Stimulated activated CD4-positive, alpha-beta T cell treated with anti-CD3 and anti-CD28 coated beads, Interleukin-4, amount 100 ng/mL, for 24 hours (primary cell): ENCODE measurements at regions not wholly inside any gene's neighbourhood (a gene's known extent, or its start where the extent isn't known, plus 50 kb on each side); places are given as distances from the start of the nearest gene placed in this dataset.

Source experiments
- DNase-seq: peaks from one replicate; pipeline ENCODE4 v3.0.0-alpha.2; 2020

GRCh38 chr2:144211065-144211464 is 308.9 kb downstream of the ZEB2 start:
- DNase-seq = no peak

DNA sequence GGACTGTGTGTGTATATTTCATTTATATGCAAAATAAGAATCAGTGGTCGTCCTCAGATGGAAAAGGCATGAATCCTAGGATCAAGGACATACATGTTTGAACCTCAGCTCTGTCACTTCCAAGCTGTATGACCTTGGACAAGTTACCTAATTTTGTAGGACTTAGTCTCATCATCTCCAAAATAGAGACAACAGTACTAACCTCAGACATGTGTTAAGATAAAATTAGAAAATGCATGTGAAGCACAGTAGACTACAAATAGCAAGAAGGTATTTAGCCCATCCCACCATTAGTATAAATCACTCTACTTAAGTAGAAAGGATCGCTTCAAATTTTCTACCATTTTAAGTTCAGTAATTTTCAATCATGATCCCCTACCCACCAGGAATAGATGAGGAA is 309.8 kb downstream of the ZEB2 start:
- DNase-seq = no peak

DNA sequence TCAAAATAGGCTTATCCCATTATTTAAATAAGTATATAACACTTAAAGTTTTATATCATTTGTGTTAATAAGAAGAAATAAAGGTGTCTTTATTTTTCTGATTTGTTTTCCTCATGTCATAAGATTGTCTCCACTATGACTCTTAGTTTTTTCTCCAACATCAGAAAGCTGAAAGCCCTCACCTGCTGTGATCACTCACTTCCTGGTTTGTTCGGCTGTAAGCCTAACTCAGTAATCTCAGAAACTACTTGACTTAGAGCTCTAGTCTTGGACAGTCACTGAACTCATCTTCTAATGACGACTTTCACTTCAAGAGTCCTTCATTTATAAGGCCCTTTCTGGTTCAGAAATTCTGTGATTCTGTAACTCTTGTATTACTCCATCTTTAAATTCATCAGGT is 311.0 kb downstream of the ZEB2 start:
- no peak for DNase-seq

GRCh38 chr2:144206019-144206418 is 313.9 kb downstream of the ZEB2 start:
- no peak for DNase-seq

DNA sequence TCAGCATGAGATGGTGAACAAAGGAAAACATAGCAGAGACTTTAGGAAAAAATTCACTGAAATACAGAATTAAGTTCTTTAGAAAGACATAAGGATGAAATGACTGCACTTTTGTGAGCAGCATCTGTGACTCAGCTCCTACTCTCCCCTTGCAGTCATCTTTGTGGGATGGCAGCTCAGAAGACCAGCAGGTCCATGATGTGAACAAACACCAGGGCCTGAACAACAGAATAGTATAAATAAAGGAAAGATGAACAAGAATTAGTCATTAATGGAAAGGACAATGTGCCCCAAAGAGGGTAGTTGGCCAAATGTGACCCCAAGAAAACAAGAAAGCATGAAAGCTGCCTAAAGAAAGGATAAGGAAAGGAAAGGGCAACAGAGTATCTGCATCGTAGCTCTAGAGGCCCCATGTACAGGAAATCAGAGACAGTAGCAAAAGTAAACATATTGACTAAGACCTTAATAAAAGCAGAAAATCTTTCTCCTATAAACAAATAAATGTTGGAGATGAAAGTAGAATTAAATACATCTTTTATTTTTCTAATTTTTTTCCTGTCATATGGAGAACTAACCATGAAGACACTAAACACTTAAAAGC is 318.0 kb downstream of the ZEB2 start:
- peak; percentile 20 for DNase-seq

DNA sequence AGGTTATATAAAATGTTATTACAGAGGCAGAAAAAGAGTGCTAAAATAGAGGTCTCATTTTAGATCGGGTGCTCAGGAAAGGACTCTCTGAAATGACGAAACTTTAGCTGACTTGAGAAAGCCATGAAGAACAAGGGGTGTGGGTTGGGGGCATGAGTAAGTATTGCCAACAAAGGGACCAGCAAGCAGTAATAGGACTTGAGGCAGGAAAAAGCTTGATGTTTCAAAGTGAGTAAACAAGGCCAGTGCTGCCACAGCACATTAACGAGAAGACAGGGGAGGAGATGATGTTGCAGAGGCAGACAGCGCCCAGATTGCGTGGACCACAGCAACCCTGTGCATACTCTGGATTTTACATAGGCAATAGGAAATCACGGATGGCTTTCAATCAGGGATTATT is 318.8 kb downstream of the ZEB2 start:
- DNase-seq = peak; percentile 28

DNA sequence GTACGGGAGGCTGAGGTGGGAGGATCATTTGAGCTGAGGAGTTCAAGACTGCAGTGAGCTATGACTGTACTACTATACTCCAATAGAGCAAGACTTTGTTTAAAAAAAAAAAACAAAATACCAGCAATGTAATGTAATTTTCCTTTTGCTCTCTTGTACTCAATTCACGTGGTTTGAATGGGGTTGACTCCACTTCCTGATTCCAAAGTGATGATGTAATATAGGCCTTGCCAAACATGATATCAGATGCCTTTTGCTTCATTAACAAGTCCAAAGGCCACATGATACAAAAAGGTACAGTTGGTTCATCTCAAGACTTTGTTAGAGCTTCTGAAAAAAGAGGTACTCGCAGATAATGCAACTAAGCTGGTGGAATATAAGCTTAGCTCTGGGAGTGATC is 321.8 kb downstream of the ZEB2 start:
- no peak for DNase-seq

DNA sequence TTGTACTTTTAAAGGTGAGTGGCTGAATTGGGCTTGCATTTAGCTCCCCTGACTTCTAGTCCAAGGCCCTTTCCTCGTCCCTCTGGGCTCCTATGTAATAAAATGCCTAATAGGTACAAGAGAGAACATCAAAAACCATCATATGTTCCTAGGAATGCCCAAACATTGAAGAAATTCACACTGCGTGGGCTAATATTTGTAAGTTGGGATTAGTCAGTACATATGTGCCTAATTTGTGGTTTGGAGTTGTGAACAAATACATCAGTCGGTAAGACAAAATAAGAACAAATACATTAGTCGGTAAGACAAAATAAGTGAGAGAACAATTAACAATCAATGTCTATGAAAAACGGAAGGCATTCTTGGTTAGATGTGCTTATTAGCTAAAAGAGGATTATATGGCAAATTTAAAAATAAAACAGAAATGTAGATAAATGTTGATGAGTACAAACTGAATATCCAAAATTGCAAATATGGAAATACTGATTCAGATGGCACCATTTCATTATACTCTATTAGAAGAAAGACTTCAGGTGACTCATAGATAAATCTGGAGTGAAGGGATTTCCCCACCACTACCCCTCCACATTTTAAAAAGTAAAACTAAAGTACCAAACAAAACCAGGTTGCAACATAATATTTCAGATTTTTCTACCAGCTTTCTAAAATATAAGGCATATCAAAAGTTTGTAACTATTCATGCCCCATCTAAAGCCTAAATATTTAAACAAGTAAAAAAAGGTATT is 325.4 kb downstream of the ZEB2 start:
- DNase-seq = no peak

DNA sequence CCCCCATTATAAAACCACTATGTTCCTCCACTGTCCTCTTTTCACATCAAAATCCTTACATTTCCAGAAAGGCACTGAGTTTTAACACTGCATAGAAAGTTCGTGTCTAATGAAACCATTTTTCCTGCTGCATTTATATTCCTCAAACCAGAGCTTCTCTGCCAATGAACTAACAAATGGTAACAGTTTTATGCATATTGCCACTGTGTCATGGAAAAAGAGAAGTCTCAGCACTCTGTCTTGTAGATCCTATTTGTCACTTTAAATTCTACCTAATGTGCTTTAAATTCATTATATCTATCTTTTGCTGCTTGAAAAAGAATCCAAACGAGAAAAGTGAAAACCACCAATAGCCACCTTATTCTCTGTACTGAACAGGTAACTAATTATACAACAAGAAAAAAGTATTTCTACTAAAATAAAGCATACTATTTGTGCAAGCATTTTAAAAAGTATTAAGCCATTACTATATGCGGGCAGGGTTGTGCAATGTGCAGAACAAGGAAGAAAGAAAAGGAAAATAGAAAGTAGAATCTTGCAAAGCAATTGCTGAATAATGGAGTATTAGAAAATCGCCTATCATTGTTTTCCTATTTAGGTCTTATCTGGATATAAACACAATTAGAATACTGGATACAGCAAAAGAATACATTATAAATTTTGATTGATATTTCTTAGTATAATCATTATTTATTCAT is 328.9 kb downstream of the ZEB2 start:
- no peak for DNase-seq

- peak; percentile 78 for DNase-seq
Measured at GRCh38 chr2:144183727-144184126, 336.2 kb downstream of the ZEB2 start.

- no peak for DNase-seq
Measured at GRCh38 chr2:144181001-144181400, 338.9 kb downstream of the ZEB2 start.

GRCh38 chr2:144180131-144180530 is 339.8 kb downstream of the ZEB2 start:
- DNase-seq = no peak

GRCh38 chr2:144170179-144170578 is 349.7 kb downstream of the ZEB2 start:
- no peak for DNase-seq

DNA sequence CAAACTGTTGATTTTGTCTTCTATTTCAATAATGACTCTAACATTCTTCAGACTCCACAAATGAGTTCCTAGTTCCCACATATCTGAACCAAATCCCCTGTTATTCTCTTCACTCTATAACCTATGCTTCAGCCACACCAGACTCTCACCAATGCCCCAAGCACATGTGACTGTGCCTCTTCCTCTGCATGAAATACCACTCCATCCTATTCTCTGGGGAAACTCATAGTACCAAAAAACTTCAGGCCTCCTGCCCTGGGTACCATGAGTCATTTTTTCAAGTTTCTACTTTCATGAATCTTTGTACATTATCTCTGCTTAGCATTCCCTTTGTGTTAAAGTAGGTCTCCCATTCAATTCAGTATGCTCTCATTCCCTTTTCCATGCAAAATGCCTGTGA is 353.2 kb downstream of the ZEB2 start:
- no peak for DNase-seq

- no peak for DNase-seq
Measured at GRCh38 chr2:144165599-144166250, 354.2 kb downstream of the ZEB2 start.

DNA sequence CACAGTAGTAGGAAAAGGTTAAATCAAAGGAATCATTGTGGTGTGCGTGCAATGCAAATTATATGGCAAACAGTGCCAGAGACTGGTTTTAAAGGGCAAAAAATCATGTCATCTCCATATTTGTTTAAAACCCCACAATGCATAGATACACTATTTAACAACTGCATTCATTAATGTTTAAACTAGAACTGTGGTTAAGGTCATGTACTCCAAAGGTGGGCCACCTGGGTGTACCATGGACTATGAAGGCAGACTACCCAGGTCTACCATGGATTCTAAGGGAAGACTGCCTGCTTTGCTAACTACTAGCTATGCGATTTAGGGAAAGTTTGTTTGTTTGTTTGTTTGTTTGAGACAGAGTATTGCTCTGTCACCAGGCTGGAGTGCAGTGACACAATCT is 356.3 kb downstream of the ZEB2 start:
- DNase-seq = no peak

DNA sequence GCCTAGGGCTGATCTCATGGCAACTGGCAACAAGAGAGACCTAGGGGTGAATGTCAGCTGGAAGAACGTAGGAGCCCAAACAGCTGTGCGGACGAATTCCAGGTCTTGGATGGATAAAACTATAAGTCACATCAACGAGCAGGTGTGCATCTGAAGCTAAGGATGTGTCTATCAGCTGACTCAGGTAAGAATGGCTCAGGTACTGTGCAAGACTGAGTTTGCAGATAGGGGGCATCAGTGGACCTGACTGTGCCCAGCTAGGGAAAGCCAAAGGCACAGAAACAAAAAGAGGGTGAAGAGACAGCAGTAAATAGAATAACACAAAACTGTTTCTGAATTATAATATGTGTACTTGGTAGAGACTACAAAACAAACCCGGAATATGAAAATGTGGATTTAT is 357.3 kb downstream of the ZEB2 start:
- peak; percentile 23 for DNase-seq

DNA sequence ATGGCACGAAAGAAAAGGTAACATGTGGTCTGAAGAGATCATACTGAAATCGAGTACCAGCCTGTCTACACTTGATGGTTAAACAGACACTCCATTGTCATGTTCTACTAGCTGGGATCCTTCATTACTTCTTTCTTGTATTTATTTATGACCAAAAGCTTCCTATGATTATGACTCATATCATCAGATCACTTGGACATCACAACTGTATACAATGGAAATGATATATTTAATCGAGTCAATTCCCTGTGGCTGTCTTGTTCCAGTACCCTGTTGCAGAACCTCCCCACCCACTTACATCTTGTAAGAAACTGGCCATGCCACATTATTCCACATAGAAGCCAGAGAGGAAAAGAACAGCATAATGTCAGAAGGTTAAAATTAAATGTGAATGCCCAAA is 358.9 kb downstream of the ZEB2 start:
- no peak for DNase-seq

DNA sequence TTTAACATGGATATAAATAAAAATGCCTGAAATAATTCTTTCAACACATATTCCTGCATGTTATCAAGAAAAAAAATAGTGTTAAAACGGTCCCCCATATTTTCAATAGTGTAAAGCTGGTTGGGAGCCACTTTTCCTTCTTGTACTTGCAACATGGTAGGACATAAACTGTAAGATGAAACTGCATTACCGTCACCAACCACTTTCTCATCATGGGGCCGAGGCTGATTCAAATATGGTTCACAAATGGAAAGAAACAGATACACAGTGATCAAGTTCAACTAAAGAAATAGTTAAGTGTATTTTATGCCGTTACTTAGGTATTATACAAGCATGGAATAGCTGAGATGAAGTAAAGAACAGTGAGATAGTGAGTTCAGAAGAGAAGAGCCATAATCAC is 360.7 kb downstream of the ZEB2 start:
- no peak for DNase-seq

DNA sequence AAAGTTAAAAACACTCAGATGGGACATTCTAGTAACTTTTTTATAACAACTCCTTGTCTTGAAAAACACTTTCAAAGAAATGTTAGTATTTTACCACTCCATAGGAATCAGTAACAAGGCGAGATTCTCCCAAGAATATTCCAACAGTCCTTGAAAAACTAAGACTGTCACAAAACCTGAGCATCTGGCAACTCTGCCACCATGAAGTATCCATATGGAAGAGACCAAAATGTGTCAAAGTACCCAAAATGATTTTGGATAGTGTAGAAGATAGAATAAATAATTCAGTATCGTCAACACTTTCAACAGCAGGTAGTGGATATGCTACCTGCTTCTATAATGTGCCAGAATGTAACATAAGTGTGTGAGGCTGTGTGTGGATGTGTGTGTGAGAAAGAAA is 361.8 kb downstream of the ZEB2 start:
- DNase-seq = no peak

DNA sequence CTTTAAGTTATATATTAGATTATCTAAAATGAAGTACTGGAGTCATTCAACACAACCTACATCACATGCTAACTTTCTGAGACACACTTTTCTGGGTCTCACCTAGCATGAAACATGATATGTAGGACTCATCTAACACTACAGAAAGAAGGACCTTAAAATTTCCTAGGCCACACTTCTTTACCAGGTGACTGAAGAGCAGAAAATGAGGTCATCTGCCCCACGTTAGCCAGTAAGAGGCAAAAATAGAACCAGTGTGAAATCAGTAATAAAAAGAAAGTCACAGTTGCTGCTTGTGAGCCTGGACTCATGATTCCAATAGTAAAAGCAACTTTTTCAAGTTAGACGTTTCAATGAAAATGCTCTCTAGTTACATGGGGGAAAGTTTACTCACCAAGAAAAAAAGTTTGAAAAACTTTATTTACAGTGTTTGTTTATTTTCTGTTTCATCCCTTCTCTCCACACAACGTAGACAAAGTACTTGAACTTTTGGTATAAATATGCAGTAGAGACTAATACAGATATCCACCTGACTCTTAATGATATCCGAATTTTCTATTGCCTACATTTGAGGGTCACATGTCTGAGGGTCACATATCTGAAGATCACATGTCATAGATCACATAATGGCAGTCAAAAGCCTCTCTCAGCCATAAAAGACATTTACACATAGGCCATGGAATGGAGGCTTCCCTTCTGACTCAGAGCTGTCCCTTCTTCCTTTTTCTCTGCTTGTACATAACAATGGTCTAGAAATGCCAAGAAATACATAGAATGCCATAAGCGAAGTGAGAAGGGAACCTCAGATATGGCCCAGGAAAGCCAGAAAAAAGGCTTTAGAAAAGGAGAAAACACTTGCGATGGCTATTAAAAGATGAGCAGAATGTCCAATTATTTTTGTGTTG is 362.9 kb downstream of the ZEB2 start:
- DNase-seq = no peak

DNA sequence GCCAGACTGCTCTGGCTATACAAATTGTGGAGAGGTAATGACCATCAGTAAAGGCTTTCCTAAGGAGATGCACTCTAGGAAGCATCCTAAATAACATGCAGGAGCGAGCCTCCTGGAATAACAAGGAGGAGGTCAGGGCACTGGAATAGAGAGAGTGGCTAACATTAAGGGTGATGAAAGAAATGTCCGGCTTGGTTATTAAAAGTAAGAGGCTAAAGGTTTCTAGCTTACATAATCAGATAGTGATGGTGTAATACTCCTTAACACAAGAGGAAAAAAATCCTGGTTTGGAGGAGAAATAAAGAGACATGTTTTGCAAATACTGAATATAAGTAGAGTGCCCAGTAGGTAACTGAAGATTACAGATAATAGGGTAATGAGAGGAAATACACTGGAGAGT is 365.7 kb downstream of the ZEB2 start:
- no peak for DNase-seq

DNA sequence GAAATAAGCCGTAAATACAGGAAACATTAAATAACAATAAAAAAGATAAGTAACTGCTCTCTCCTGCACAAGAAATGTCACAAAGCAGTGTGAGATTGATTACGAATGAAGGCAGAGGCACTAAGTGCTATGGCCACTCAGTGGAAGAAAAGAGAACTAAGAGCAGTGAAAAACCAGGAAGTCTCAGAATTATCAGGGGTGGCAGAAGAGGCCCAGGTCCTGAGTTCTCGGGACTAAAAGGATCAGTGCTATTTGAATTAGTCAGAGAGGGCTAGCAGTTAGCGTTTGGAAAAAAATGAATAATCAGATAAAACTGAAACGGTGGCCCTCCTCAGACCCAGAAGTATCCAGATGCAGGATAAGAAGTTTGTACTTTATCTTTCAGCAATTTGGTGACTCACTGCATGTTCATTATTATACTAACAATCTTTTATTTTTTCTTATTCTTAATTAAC is 367.1 kb downstream of the ZEB2 start:
- DNase-seq = no peak
